Raji (cell line): ENCODE measurements at regions not wholly inside any gene's neighbourhood (a gene's known extent, or its start where the extent isn't known, plus 50 kb on each side); places are given as distances from the start of the nearest gene placed in this dataset.

ENCODE experiments used
- POLR2A ChIP-seq: IDR thresholded peaks from 2 replicates; pipeline ENCODE4 v1.6.1; 2011; ENCODE audit warnings: low read depth, low read length, control low read depth; ENCODE audit not compliant: insufficient read depth

GRCh38 chr9:6160579-6160978, 55.0 kb upstream of the IL33 start:
- no peak for TF ChIP-seq POLR2A

- no peak for TF ChIP-seq POLR2A
Observed at GRCh38 chr9:6153425-6153824, 62.2 kb upstream of the IL33 start.

- TF ChIP-seq POLR2A: no peak
Observed at GRCh38 chr9:6152788-6153187, 62.8 kb upstream of the IL33 start.

- no peak for TF ChIP-seq POLR2A
Observed at GRCh38 chr9:6150483-6150882, 65.1 kb upstream of the IL33 start.

- no peak for TF ChIP-seq POLR2A
Observed at GRCh38 chr9:6149315-6149714, 66.3 kb upstream of the IL33 start.

- TF ChIP-seq POLR2A: no peak
Observed at GRCh38 chr9:6147846-6148245, 67.8 kb upstream of the IL33 start.

GRCh38 chr9:6144947-6145346, 70.7 kb upstream of the IL33 start:
- TF ChIP-seq POLR2A: no peak

GRCh38 chr9:6142799-6143454, 72.7 kb upstream of the IL33 start:
- TF ChIP-seq POLR2A: no peak

- no peak for TF ChIP-seq POLR2A
Observed at GRCh38 chr9:6134661-6135180, 80.9 kb upstream of the IL33 start.

GRCh38 chr9:6133346-6134063, 82.1 kb upstream of the IL33 start:
- TF ChIP-seq POLR2A: no peak

GRCh38 chr9:6132650-6133049, 83.0 kb upstream of the IL33 start:
- no peak for TF ChIP-seq POLR2A

- TF ChIP-seq POLR2A: no peak
Observed at GRCh38 chr9:6128030-6128429, 87.6 kb upstream of the IL33 start.

GRCh38 chr9:6126377-6126776, 89.2 kb upstream of the IL33 start:
- TF ChIP-seq POLR2A: no peak

- TF ChIP-seq POLR2A: no peak
Observed at GRCh38 chr9:6123416-6123815, 92.2 kb upstream of the IL33 start.

- no peak for TF ChIP-seq POLR2A
Observed at GRCh38 chr9:6121707-6122106, 93.9 kb upstream of the IL33 start.

GRCh38 chr9:6114424-6114823, 99.0 kb upstream of the RANBP6 start:
- no peak for TF ChIP-seq POLR2A
